Stomach (tissue), 4 donors: ENCODE measurements at regions not wholly inside any gene's neighbourhood (a gene's known extent, or its start where the extent isn't known, plus 50 kb on each side); places are given as distances from the start of the nearest gene placed in this dataset.

Experiments
- CTCF ChIP-seq, 7 experiments: fragments of 450-650 bp in 4 of 7; fragments of 200-600 bp in 3 of 7; sonication (generic) in 3 of 7; IDR thresholded peaks; one replicate each; pipeline ENCODE4 v1.5.1; 2016 to 2019; ENCODE audit warnings: antibody characterized with exemption in 7 of 7, control low read depth in 2 of 7, mild to moderate bottlenecking in 1 of 7
- POLR2A ChIP-seq, 4 donors: fragments of 450-650 bp; IDR thresholded peaks; one replicate each; pipeline ENCODE4 v1.6.1; 2016; ENCODE audit warnings: antibody characterized with exemption in 4 of 4, control low read depth in 2 of 4, mild to moderate bottlenecking in 1 of 4, moderate library complexity in 1 of 4

GRCh38 chr12:132396657-132397056 lies 67.3 kb upstream of the GALNT9 start:
- no peak for TF ChIP-seq CTCF (IDR thresholded peaks at IDR 0.05)
- no peak for TF ChIP-seq POLR2A (IDR thresholded peaks at IDR 0.05)
